ENCODE measurements at regions not wholly inside any gene's neighbourhood (a gene's known extent, or its start where the extent isn't known, plus 50 kb on each side); places are given as distances from the start of the nearest gene placed in this dataset.

DNA sequence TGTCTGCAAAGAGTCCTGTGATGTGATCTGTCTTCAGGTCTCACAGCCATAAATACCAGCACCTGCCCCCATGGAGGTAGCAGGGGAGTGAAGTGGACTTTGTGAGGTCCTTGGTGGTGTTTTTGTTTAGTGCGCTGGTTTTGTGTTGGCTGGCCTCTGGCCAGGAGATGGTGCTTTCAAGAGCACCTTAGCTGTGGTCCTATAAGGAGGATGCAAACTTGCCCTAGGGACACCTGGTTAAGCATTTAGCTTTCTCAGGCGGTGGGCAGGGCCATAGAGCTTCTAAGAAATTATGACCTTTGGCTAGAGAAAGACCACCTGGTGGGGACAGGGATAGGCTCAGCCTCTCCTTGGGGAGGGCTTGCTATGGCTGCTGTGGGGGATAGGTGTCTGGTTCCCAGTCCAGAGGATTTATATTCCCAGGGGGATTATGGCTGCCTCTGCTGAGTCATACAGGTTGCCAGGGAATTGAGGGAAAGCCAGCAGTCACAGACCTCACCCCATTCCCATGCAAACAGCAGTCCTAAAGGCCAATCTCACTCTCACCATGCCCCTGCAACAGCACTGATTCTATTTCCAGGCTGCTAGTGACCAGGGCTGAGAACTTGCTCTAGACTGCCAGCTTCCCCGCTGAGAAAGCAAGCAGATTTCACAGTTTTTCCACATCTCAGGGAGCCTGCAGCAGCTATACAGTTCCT, 259.3 kb downstream of the TFAP2B start:
- Histone ChIP-seq H3K4me3 (ENCODE audit: insufficient read depth, low read length, poor library complexity, severe bottlenecking) (no peak overlapping the region), H2AFZ (ENCODE audit: low read depth, low read length, severe bottlenecking) (no peak overlapping the region), H3K9me3 (ENCODE audit: insufficient read depth, low read length) (no peaks in the 10 kb centered on the region), H3K9me2 (replicated peaks; ENCODE audit: insufficient read depth, low read length) (no peaks in the 10 kb centered on the region), H3F3A (ENCODE audit: insufficient read depth) (no peaks in the 10 kb centered on the region), H3K4me2 (ENCODE audit: low read depth, low read length, poor library complexity, severe bottlenecking) (no peak overlapping the region), H4K20me1 (ENCODE audit: low read depth, low read length) (no peaks in the 10 kb centered on the region), H3K9ac (ENCODE audit: low read length) (no peak overlapping the region), H3K79me2 (ENCODE audit: insufficient read depth, low read length) (no peaks in the 10 kb centered on the region), H3K27me3 (ENCODE audit: low read length) (no peaks in the 10 kb centered on the region), H3K27ac (ENCODE audit: low read depth, low read length) (no peak overlapping the region), H3K36me3 (ENCODE audit: low read length) (no peaks in the 10 kb centered on the region)
- TF ChIP-seq, protein P1, sequence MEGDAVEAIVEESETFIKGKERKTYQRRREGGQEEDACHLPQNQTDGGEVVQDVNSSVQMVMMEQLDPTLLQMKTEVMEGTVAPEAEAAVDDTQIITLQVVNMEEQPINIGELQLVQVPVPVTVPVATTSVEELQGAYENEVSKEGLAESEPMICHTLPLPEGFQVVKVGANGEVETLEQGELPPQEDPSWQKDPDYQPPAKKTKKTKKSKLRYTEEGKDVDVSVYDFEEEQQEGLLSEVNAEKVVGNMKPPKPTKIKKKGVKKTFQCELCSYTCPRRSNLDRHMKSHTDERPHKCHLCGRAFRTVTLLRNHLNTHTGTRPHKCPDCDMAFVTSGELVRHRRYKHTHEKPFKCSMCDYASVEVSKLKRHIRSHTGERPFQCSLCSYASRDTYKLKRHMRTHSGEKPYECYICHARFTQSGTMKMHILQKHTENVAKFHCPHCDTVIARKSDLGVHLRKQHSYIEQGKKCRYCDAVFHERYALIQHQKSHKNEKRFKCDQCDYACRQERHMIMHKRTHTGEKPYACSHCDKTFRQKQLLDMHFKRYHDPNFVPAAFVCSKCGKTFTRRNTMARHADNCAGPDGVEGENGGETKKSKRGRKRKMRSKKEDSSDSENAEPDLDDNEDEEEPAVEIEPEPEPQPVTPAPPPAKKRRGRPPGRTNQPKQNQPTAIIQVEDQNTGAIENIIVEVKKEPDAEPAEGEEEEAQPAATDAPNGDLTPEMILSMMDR (IDR thresholded peaks at IDR 0.05; ENCODE audit: insufficient read depth, low read length, poor library complexity, severe bottlenecking), result no peak
- no peak for TF ChIP-seq EZH2phosphoT487 (conservative IDR thresholded peaks at IDR 0.05; ENCODE audit: low read length)

DNA sequence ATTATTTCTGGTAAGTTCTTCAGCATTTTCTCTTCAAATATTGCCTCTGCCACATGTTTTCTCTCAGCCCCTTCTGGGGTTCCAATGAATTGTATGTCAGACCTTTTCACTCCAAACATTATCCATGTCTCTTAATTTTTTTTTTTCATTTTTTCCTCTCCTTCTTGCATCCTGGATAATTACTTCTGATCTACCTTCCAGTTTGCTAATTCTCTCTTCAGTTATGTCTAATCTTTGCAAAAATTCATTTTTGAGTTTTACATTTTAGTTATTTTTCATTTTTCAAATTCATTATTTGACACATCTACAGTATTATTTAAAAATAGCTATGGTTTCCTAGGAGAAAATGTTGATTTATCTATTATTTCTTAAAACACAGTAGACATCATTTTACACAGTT, 271.7 kb downstream of the TFAP2B start:
- H4K20me1 ChIP-seq (ENCODE audit: low read depth, low read length), result no peaks in the 10 kb centered on the region
- peaks cover 4% of the 10 kb centered on the region; the same call in 1 of the 2 replicates for H3K9me3 ChIP-seq (ENCODE audit: insufficient read depth, low read length)
- no peaks in the 10 kb centered on the region for H3K36me3 ChIP-seq (ENCODE audit: low read length)
- H3K9ac ChIP-seq (ENCODE audit: low read length), result no peak overlapping the region
- H2AFZ ChIP-seq (ENCODE audit: low read depth, low read length, severe bottlenecking), result no peak overlapping the region
- no peaks in the 10 kb centered on the region for H3K79me2 ChIP-seq (ENCODE audit: insufficient read depth, low read length)
- H3F3A ChIP-seq (ENCODE audit: insufficient read depth), result no peaks in the 10 kb centered on the region
- no peak overlapping the region for H3K27ac ChIP-seq (ENCODE audit: low read depth, low read length)
- H3K9me2 ChIP-seq (replicated peaks; ENCODE audit: insufficient read depth, low read length), result no peaks in the 10 kb centered on the region
- no peak overlapping the region for H3K4me3 ChIP-seq (ENCODE audit: insufficient read depth, low read length, poor library complexity, severe bottlenecking)
- H3K4me2 ChIP-seq (ENCODE audit: low read depth, low read length, poor library complexity, severe bottlenecking), result no peak overlapping the region
- H3K27me3 ChIP-seq (ENCODE audit: low read length), result no peaks in the 10 kb centered on the region
- TF ChIP-seq, protein P1 (IDR thresholded peaks at IDR 0.05; ENCODE audit: insufficient read depth, low read length, poor library complexity, severe bottlenecking), result no peak
- no peak for TF ChIP-seq EZH2phosphoT487 (conservative IDR thresholded peaks at IDR 0.05; ENCODE audit: low read length)

DNA sequence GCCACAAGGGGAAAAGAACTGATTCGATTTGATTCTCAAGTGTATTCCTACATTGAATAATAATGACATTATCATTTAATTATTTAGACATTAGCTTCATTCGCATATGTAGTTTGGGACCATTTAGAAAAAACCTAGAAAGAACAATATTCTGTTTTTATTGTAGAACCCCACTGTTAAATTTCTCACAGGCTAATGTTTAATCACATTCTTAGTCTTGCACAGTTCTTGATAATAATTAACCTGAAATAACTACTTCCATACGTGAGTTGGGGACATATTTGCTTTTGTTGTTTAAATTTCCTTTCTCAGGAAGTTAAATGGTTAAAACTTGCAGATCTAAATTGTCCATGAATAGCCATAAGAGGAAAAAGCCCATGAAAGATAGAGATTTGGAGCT, 275.2 kb downstream of the TFAP2B start:
- Histone ChIP-seq H3K79me2 (ENCODE audit: insufficient read depth, low read length) (no peaks in the 10 kb centered on the region), H3K9me2 (replicated peaks; ENCODE audit: insufficient read depth, low read length) (no peaks in the 10 kb centered on the region), H3K9me3 (ENCODE audit: insufficient read depth, low read length) (peaks cover 4% of the 10 kb centered on the region; the same call in 1 of the 2 replicates)

More for the DNA sequence above, 275.2 kb downstream of the TFAP2B start:
- no peaks in the 10 kb centered on the region for H3F3A ChIP-seq (ENCODE audit: insufficient read depth)
- TF ChIP-seq, protein P1 (IDR thresholded peaks at IDR 0.05; ENCODE audit: insufficient read depth, low read length, poor library complexity, severe bottlenecking), result no peak
- TF ChIP-seq EZH2phosphoT487 (conservative IDR thresholded peaks at IDR 0.05; ENCODE audit: low read length), result no peak
- no peaks in the 10 kb centered on the region for H4K20me1 ChIP-seq (ENCODE audit: low read depth, low read length)
- H3K4me2 ChIP-seq (ENCODE audit: low read depth, low read length, poor library complexity, severe bottlenecking), result no peak overlapping the region
- no peaks in the 10 kb centered on the region for H3K36me3 ChIP-seq (ENCODE audit: low read length)
- H2AFZ ChIP-seq (ENCODE audit: low read depth, low read length, severe bottlenecking), result no peak overlapping the region
- no peak overlapping the region for H3K4me3 ChIP-seq (ENCODE audit: insufficient read depth, low read length, poor library complexity, severe bottlenecking)
- H3K27me3 ChIP-seq (ENCODE audit: low read length), result 0 out of 2 replicates have a peak, but pooled peaks cover 4% of the 10 kb centered on the region
- no peak overlapping the region for H3K27ac ChIP-seq (ENCODE audit: low read depth, low read length)
- no peak overlapping the region for H3K9ac ChIP-seq (ENCODE audit: low read length)
